Cardiac septum (tissue), 1 donor: ENCODE measurements at regions not wholly inside any gene's neighbourhood (a gene's known extent, or its start where the extent isn't known, plus 50 kb on each side); places are given as distances from the start of the nearest gene placed in this dataset.
"Not testable (repeated sequence)": the region's sequence is repeated elsewhere in the genome, so short reads cannot be mapped to it uniquely, and the experiment has no call there.

Source experiments
- DNase-seq: peaks from one replicate; pipeline ENCODE4 v3.0.0-alpha.2; 2020; ENCODE audit warnings: low spot score
- intact Hi-C: fragments of 100-400 bp; cut with DNase I; formaldehyde crosslinking; loops from one replicate; pipeline ENCODE4 v1.14.0; 2022
- donor health status: DM: no; HTN: no; CAD: no.

DNA sequence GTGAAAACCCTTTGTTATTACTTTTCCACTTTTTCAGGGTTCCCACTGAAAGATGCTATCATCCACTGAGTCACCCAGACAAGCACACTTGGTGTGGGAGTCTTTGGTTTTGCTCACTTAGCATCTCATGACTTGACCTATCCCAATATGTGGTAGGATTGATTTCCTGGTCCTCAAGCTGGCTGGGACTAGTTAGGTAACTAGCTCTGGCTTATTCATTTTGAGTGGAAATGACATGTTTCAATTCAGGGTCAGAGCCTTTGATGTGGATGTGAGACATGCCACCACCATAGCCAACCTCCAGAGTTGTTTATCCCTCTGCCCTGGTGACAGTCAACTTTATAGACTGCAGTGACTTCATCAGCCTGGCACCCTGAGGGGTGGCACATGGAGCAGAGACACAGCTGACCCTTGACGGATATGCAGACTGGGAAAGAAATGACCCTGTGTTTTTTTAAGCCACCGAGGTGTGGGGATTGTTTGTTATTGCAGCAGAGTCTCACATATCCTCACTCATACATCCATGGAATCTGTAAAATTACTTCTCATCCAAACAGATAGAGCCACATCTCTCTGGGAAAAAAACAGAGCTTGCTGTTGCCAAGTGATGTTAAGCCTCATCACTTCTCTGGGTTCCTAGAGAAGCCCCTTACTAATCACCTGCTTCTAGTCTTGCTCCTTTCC is 699.9 kb downstream of the MATN1 start:
- DNase-seq, result no peak
- intact Hi-C loops, result no loop called here

DNA sequence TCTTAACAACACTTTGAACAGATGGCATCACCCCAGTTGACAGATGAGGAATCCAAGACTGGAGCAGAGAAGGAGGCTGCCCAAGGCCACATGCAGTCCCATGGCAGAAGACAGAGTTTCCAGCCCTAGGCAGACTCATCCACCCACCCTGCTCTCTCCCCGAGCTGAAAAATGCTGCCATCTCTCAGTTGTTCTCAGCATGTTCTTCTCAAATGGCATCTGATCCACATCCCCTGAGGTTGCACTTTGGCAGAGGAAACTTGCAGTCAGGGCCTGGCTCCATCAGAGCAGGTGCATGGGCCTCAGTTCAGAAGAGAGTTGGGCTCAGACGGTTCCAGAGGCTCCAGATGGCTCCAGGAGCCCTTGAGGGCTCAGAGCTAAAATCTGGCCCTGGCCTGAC is 709.4 kb downstream of the MATN1 start:
- DNase-seq, result no peak
- intact Hi-C loops, result no loop called here

DNA sequence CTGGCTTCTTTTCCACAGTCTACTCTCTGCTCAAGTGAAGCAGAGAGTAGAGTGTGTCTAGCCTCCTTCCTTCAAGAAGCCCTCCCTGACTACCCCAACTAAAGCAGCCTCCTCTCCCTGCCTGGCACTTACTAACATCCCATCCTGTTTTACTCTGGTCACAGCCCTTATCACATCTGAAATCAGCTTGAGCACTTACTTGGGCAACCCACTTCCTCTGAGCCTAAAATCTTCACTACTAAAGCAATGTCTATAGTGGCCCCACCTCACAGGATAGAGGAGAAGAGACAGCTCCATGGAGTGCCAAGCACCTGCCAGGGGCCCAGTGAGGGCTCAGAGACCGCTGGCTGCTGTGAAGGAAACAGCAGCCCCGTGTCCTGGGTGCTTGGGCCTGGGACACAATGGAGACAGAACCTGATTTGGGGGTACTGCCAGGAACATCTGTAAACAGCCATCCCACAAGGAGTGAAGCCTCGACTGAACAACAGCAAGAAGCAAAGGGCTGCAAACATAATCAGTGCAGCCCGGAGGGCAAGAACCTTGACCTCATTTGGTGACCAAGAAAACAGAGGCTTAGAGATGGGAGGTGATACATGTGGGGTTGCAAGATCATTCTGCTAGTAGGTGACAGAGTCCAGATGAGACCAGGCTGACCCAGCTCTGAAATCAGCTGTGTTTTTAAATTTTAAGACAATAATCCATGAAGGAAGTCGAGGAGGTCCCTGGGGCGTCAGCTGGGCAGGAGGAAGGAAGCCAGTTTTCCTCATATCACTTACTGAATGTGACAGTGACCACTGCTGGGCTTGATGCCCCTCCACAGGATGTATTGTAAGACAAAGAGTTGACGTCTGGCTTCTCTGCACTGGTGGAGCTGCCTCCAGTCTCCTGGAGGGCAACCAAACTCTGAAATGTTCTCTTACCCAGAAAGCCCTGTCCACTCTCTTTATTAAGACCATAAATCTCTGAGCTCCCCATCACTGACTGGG is 710.6 kb downstream of the MATN1 start:
- intact Hi-C loops, result no loop called here
- DNase-seq, result no peak

DNA sequence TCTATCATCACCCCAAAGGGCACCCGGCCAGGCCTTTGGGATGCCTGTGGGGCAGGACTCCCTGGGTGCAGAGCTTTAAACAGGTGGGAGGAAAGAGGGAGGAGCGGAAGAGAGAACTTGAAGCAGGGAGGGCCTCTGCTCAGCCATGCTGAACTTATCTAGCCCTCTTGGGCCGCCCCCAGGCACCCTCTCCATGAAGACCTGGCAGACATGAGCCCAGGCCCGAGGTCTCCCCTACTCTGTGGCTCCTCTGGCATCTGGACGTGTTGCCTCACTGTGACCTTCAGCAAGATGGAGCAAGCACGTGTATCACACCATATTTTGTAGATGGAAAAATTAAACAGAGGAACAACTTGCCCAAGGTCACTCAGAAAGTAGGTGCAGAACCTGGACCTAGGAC is 711.4 kb downstream of the MATN1 start:
- intact Hi-C loops, result no loop called here

DNA sequence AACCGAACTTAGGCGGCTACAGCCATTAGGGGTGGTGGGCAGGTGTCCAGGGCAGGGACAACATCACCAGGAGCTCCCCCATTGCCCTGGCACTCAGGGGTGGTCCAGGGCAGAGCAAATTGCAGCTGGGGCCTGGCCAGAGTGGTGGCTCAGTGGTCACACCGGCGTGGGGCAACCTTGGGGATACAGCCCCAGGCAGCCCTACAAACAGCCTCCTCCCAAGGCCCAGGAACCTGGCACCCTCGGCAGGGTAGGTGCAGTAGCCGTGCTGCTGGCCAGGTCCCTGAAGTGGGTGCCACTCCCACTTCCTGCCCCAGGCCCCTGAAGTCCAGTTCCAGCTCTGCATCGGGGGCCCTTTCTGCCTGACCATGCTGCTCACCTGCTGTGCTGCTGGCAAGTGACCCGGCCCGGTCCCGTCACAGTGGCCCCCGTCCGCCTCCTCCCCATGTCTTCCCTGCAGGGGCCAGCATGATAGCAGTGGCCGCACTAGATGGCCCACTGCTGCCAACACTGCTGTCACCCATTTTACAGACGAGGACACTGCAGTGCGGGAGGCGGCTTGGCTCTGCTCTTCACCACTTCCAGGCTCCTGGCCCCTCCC is 712.8 kb downstream of the MATN1 start:
- no peak for DNase-seq
- intact Hi-C loops, result no loop called here

More for the DNA sequence above, 711.4 kb downstream of the MATN1 start:
- DNase-seq, result no peak

DNA sequence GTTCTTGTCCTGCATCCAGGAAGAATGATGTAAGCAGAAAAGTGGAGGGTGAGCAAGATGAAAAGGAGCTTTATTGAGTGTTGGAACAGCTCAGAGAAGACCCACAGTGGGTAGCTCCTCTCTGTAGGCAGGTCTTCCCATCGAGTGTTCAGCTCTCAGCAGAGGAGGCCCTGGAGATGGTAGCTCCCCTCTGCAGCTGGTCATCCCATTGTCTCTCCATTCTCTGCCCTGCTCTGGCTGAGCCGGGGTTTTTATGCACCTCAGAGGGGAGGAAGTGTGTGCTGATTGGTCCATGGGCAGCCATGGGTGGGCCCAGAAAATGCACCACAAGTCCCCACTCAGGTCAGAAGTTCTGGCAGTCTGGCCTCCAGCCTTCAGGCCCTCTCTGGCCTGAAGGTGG is 713.7 kb downstream of the MATN1 start:
- intact Hi-C loops, result no loop called here
- no peak for DNase-seq

DNA sequence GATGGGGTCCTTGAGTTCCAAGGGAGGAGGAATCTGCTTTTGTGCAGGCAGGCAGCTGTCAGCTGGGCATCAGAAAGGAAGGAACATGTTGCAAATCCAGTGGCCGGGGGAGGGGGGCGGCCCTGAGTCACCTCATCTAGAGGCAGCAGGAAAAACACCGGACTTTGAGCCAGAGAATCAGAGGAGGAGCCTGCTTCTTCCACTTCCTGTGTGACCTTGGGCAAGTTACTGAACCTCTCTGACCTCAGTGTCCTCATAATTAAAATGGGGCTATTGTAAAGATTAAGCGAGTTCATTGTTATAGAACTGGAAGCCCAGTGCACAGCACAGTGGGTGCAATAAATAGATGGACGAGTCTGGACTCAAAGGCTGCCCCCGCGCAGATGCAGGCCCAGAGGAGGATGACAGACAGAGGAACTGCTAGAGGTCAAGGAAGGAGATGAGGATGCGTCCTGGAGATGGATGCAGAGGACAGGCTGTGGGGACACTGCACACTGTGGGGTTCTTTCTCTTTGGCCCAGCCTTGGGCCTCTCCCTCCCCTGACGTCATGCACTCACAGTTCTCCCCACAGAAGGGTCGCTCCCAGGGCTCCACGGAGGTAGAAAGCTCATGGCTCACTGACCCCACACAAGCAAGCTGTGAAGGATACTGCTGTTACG is 714.3 kb downstream of the MATN1 start:
- intact Hi-C loops, result no loop called here
- DNase-seq, result no peak

DNA sequence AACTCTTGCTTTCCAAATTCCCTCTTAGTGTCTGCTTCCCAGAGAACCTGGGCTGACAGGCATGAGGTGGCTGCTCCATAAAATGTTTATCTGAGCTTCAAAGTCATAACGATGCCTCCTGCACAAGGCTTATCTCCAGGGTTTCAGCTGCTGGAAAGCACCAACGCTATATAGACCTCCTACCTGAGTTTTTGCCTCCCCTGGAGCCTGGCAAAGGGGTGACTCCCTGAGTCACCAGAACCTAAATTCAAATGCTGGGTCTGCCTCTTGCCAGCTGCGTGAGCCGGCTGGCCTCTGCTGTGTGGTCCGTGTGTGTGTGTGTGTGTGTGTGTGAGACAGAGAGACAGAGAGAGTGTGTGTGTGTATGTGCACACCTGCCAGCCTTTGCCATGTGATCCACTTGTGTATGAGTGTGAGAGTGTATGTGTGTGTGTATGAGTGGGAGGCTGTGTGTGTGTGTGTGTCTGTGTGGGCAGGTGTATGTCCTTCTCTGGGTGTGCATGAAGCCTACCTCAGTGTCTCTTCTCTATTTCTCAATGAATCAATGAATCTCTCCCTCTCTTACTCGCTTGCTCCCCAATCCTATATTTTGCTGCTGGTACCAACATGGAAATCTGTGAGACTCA is 714.9 kb downstream of the MATN1 start:
- DNase-seq, result no peak
- intact Hi-C loops, result no loop called here

DNA sequence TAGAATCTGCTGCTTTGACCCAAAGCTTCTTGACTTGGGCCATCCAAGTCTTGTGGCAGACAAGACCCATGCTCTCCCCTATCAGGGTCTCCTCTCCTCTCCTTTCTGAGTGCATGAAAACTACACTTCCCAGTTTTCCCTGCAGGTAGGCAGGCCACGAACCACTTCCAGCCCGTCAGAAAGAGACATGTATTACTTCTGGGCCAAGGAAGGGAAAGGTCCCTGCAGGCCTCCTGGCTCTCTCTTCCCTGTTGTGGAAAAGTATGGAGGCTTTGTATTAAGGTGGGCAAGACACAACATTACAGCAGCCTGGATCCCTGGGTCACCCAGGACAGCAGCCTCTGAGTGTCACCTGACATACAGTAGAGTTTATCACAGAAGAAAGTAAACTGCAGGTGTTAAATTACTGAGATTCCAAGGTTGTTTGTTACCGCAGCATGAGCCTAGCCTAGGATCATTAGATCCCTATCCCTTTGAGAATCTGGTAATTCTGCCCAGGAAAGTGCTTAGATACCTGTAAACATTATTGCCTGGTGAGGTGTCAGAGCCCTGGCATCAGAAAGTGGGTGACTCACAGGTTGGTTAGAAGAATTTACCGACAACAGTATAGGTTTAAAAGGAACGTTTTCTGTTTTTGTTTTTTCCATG is 717.3 kb downstream of the MATN1 start:
- DNase-seq, result no peak

DNA sequence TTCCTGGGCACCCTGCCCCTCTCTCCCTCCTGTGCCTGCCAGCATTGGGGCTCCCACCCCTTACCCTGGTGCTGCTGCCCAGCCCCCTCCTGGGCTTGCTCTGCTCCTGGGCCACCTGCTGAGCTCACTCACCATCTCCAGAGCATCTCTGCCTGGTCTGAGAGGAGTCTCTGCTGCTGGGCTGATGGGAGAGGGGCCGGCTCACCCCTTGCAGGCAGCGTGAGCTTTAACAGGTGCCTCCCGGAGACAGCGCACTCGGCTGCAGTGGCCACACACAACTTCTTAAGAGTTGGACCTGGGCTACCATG is 721.7 kb downstream of the MATN1 start:
- intact Hi-C loops, result no loop called here
- no peak for DNase-seq

More for the DNA sequence above, 717.3 kb downstream of the MATN1 start:
- intact Hi-C loops, result no loop called here

DNA sequence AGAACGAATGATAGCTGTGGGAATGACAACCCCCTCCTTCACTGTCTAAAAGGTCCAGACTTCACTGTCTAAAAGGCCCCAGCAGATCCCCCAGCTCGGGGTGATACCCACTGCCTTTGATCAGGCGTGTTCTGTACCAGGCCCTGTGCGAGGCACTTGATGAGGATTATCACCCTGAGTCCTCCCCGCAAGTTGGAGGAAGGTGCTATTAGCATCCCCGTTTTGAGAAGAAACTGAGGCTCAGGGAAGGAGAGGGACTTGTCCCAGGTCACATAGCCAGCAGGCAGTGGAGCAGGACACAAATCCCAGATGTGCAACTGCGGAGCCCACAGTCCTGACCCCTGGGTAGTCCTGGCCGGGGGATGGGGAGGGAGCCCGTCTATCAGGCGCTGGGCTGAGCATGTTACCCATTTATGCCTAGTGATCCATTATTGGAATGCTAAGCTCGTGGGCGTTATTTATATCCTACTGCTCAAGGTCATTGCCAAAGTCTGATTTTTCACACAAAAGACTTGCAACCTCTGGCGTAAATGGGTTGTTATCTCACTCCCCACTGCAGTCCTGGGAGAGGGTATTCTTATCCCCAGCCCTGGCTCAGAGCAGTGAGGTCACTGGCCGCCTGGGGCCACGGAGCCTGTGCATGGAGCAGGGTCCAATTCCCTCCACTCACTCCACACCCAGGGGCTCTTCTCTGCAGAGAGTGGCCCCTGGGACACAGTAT is 722.2 kb downstream of the MATN1 start:
- intact Hi-C loops, result no loop called here

DNA sequence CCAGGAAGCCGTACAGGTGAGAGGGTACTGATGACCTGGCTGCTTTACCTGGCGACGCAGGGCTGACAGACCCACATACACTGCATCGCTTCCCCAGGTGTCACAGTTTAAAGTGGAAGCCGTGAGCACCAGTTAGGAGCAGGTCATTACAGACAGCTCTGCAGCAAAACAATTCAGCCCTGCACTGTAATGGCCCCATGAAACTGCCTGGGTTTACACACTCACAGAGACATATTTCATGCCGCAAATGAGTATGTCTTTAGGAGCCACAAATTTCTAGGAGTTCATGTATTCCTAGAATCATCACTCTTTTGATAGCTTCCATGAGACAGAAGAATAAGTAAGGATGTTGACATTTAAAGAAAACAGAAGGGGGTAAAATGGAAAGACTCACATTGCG is 723.1 kb downstream of the MATN1 start:
- intact Hi-C loops, result no loop called here
- no peak for DNase-seq

More for the DNA sequence above, 722.2 kb downstream of the MATN1 start:
- no peak for DNase-seq

DNA sequence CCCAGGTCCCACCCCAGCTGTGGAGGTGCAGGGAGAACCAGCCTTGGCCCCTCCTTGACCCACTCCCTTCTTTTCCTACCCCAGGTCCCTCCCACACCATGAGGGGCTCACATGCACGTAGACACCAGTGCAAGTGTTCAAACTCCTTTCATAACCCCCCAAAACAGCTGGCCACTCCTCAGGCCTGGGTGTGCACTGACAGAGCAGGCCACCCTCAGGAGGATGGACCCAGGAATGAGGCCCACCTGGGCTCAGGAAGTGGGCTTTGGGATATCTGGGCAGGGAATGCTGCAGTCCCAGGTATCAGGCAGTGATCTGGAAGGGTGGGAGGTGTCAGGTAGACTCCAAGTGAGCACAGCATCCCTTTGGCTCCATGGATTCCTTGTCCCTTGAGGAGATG is 723.8 kb downstream of the MATN1 start:
- DNase-seq, result no peak
- intact Hi-C loops, result no loop called here

DNA sequence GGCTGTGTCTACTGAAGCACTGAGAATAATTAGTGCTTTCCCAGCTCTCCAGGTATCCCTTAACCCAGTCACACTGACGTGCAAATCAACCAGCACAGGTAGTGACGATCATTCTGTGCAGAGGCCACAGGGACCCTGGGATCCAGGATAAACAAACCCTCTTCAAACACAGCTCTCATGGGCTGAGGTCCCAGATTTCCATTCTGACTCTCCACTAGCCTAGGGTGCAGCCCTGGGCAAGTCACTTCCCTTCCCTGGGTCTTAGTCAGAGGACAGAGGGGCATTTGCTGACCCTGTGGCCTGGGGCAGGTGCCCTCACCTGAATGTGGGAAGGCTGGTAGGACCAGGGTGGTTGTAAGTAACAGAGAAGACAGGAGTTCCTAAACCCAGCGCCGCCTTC is 724.7 kb downstream of the MATN1 start:
- intact Hi-C loops, result no loop called here
- DNase-seq, result no peak

DNA sequence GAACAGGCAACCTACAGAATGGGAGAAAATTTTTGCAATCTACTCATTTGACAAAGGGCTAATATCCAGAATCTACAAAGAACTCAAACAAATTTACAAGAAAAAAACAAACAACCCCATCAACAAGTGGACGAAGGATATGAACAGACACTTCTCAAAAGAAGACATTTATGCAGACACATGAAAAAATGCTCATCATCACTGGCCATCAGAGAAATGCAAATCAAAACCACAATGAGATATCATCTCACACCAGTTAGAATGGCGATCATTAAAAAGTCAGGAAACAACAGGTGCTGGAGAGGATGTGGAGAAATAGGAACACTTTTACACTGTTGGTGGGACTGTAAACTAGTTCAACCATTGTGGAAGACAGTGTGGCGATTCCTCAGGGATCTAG is 725.6 kb downstream of the MATN1 start:
- intact Hi-C loops, DNase-seq: not testable (repeated sequence)

DNA sequence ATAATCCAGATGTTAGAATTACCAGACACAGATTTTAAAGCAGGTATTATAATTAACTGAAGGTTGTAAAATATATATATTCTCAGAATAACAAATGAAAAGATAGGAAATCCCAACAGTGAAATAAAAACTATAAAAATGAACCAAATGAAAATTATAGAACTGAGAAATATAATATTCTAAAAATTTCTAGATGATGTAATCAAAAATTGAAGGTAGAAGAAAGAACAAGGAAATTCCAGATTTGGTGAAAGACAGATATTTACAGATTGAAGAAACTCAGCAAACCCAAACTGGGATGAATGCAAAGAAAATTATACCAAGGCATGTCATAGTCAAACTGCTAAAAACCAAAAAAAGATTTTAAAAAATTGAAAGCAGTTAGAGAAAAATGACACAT is 729.4 kb downstream of the MATN1 start:
- DNase-seq, result no peak

DNA sequence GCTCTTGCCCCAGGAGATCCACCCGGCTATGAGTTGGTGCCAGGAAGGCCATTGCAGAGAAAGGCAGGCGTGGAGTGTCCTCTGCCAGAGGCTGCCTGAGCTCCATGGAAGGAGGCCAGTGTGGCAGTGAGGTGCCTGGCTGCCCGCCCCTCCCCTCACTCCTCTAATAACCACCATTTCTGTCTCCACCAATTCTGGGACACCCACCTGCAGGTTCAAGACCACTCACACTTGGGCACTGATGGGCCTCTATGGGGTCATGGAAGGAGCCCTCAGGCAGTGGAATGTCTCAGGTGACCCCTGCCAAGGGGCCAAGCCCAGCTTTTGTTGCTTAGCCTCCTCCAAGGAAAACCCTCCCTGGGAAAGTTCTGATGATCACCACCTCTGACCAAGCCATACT is 731.6 kb downstream of the MATN1 start:
- DNase-seq, result no peak
- intact Hi-C loops, result no loop called here

More for the DNA sequence above, 729.4 kb downstream of the MATN1 start:
- intact Hi-C loops, result no loop called here

DNA sequence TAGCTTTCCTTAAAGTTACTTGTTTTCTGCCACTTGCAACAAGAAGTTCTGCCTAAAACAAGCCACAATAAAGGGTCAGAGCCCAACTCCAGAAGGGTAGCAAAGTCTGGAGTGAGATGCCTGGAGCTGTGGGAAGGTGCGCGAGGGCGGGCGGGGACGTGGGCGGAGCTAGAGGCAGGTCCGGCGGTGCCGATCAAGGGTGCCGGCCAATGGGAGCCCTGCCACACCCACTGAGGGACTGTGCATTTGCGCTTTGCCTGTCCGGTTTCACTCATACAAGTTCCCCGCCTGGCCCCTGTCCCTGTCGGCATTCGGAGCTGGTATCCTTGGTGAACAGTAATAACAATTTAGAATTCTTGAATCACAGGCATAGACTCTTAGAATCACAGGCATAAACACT is 732.4 kb downstream of the MATN1 start:
- intact Hi-C loops, result no loop called here
- DNase-seq, result no peak

DNA sequence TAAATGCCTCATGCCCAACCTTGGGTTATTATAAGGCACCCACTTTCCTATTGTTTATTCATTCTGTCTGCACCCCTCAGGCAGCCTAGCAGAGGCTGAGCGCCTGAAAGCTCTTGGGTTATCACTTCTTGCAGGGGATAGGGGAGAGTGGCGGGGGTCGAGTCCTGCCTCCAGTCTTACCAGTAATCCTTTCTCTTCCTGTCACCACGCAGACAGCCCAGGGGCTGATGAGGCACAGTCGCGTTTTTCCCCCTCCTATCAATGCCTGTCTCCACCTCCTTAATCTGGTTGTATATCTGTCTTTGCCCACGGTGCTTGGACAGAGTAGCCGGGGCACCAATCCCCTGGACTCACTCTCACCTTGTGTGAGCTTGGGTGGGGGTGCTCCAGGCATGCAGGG is 733.1 kb downstream of the MATN1 start:
- no peak for DNase-seq
- intact Hi-C loops, result no loop called here
